ENCODE measurements at regions not wholly inside any gene's neighbourhood (a gene's known extent, or its start where the extent isn't known, plus 50 kb on each side); places are given as distances from the start of the nearest gene placed in this dataset.

GRCh38 chr6:74932232-74932888, 273.5 kb downstream of the COL12A1 start (continued):
- TF ChIP-seq CSRNP3 (CRISPR knock-in tag; IDR thresholded peaks at IDR 0.05), result no peak

GRCh38 chr6:74931558-74931957, 274.3 kb downstream of the COL12A1 start:
- TF ChIP-seq BACH2 (CRISPR knock-in tag; IDR thresholded peaks at IDR 0.05; ENCODE audit: borderline replicate concordance) (no peak), ZNF565 (CRISPR knock-in tag; conservative IDR thresholded peaks at IDR 0.05; ENCODE audit: low read depth) (no peak), TOX (CRISPR knock-in tag; IDR thresholded peaks at IDR 0.05; ENCODE audit: borderline replicate concordance) (no peak), OSR1 (CRISPR knock-in tag; IDR thresholded peaks at IDR 0.05) (no peak), ESRRG (CRISPR knock-in tag; IDR thresholded peaks at IDR 0.05) (no peak), ZFP30 (CRISPR knock-in tag; IDR thresholded peaks at IDR 0.05) (no peak), TCF4 (CRISPR knock-in tag; IDR thresholded peaks at IDR 0.05; ENCODE audit: borderline replicate concordance) (no peak), ZFP3 (CRISPR knock-in tag; IDR thresholded peaks at IDR 0.05) (no peak), SNAI2 (CRISPR knock-in tag; IDR thresholded peaks at IDR 0.05) (no peak), ARNTL (CRISPR knock-in tag; IDR thresholded peaks at IDR 0.05; ENCODE audit: borderline replicate concordance, low read depth) (no peak)
- ATAC-seq, result no peak

- TF ChIP-seq PPARA (CRISPR knock-in tag; IDR thresholded peaks at IDR 0.05; ENCODE audit: borderline replicate concordance), result no peak
- ATAC-seq, result no peak
Observed at GRCh38 chr6:74928203-74928602, 277.6 kb downstream of the COL12A1 start.

GRCh38 chr6:74927299-74927698, 278.6 kb downstream of the COL12A1 start:
- TF ChIP-seq ZFP3 (CRISPR knock-in tag; IDR thresholded peaks at IDR 0.05), result no peak
- no peak for TF ChIP-seq PATZ1 (CRISPR knock-in tag; IDR thresholded peaks at IDR 0.05; ENCODE audit: borderline replicate concordance)
- TF ChIP-seq TCF4 (CRISPR knock-in tag; IDR thresholded peaks at IDR 0.05; ENCODE audit: borderline replicate concordance), result no peak
- TF ChIP-seq SNAI2 (CRISPR knock-in tag; IDR thresholded peaks at IDR 0.05), result no peak
- no peak for TF ChIP-seq ARNTL (CRISPR knock-in tag; IDR thresholded peaks at IDR 0.05; ENCODE audit: borderline replicate concordance, low read depth)
- TF ChIP-seq GLIS3 (CRISPR knock-in tag; IDR thresholded peaks at IDR 0.05), result no peak
- no peak for TF ChIP-seq PPARA (CRISPR knock-in tag; IDR thresholded peaks at IDR 0.05; ENCODE audit: borderline replicate concordance)
- no peak for TF ChIP-seq ESRRG (CRISPR knock-in tag; IDR thresholded peaks at IDR 0.05)
- no peak for TF ChIP-seq RARB (CRISPR knock-in tag; IDR thresholded peaks at IDR 0.05)
- no peak for TF ChIP-seq POU6F1 (CRISPR knock-in tag; IDR thresholded peaks at IDR 0.05; ENCODE audit: borderline replicate concordance, low read depth)
- TF ChIP-seq BACH2 (CRISPR knock-in tag; IDR thresholded peaks at IDR 0.05; ENCODE audit: borderline replicate concordance), result no peak
- TF ChIP-seq CSRNP3 (CRISPR knock-in tag; IDR thresholded peaks at IDR 0.05), result no peak
- TF ChIP-seq CSDC2 (CRISPR knock-in tag; IDR thresholded peaks at IDR 0.05), result no peak
- no peak for TF ChIP-seq OSR1 (CRISPR knock-in tag; IDR thresholded peaks at IDR 0.05)
- TF ChIP-seq ZFP30 (CRISPR knock-in tag; IDR thresholded peaks at IDR 0.05), result no peak
- no peak for TF ChIP-seq CREB5 (CRISPR knock-in tag; IDR thresholded peaks at IDR 0.05; ENCODE audit: low read depth)
- no peak for ATAC-seq

Data from SK-N-SH treated with all-trans-retinoic acid at 6 μM for 48 hours (cell line).